ENCODE measurements at regions not wholly inside any gene's neighbourhood (a gene's known extent, or its start where the extent isn't known, plus 50 kb on each side); places are given as distances from the start of the nearest gene placed in this dataset.

DNA sequence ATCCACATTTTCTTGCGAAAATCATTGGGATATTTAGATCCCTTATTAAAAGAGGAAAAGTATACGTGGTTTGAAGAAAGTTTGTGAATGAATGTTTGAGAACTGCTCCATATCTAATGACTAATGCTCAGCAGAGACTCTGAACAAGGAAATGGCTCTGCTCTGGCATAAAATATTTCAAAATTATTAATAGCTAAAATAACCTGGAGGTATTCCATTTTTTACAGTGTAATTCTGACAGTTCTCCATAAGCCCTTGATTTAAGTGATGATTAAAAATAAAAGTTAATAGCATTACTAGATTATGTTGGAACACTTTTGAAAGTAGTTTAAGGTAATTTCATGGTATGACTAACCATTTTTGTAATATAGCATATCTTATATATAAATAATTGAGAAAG, 1276.9 kb upstream of the TENM3 start:
- no peak for DNase-seq (ENCODE audit: low read depth)
- H3K4me3 ChIP-seq (ENCODE audit: low read depth, low read length), result no peak overlapping the region
- TF ChIP-seq, protein P1, sequence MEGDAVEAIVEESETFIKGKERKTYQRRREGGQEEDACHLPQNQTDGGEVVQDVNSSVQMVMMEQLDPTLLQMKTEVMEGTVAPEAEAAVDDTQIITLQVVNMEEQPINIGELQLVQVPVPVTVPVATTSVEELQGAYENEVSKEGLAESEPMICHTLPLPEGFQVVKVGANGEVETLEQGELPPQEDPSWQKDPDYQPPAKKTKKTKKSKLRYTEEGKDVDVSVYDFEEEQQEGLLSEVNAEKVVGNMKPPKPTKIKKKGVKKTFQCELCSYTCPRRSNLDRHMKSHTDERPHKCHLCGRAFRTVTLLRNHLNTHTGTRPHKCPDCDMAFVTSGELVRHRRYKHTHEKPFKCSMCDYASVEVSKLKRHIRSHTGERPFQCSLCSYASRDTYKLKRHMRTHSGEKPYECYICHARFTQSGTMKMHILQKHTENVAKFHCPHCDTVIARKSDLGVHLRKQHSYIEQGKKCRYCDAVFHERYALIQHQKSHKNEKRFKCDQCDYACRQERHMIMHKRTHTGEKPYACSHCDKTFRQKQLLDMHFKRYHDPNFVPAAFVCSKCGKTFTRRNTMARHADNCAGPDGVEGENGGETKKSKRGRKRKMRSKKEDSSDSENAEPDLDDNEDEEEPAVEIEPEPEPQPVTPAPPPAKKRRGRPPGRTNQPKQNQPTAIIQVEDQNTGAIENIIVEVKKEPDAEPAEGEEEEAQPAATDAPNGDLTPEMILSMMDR (IDR thresholded peaks at IDR 0.05; ENCODE audit: control insufficient read depth, extremely low read depth, insufficient read depth), result no peak

DNA sequence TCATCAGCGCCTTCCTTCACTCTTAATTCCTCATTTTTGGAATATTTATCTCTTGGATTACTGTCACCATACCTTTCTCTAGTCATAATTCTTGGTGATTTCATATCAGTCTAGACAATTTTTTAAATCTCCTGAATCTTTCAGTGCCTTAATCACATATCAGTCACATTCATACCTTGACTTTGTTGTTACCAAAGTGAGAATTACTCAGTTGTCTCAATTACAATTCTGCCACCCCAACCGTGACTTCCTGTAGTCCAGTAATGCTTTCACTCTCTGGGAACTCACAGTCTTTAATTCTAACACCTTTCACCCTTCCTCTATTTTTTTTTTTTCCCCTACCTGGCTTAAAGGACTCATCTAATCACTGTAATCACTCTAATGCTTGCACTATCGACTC, 1275.3 kb upstream of the TENM3 start:
- DNase-seq (ENCODE audit: low read depth), result no peak
- TF ChIP-seq, protein P1 (IDR thresholded peaks at IDR 0.05; ENCODE audit: control insufficient read depth, extremely low read depth, insufficient read depth), result no peak

DNA sequence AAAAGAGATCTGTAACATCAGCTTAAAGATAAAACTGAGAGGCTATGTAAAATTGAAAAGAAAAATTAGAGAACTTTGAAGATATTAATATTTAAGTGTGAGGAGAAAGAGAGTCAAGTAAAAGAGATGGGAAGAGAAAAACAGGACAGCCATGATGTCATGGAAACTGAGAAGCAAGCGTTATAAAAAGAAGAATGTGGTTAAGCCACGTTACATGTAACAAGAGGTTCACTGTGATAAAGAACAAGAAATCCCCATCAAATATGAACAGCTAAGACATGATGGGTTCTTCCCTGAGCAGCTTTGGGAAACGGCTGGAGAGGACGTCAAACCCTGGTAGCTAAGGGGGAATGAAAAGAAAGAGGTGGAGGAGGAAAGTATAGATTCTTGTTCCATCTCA, 1269.3 kb upstream of the TENM3 start:
- TF ChIP-seq, protein P1 (IDR thresholded peaks at IDR 0.05; ENCODE audit: control insufficient read depth, extremely low read depth, insufficient read depth), result no peak
- no peak for DNase-seq (ENCODE audit: low read depth)
- H3K4me3 ChIP-seq (ENCODE audit: low read depth, low read length), result no peak overlapping the region

More for the DNA sequence above, 1275.3 kb upstream of the TENM3 start:
- no peak overlapping the region for H3K4me3 ChIP-seq (ENCODE audit: low read depth, low read length)

DNA sequence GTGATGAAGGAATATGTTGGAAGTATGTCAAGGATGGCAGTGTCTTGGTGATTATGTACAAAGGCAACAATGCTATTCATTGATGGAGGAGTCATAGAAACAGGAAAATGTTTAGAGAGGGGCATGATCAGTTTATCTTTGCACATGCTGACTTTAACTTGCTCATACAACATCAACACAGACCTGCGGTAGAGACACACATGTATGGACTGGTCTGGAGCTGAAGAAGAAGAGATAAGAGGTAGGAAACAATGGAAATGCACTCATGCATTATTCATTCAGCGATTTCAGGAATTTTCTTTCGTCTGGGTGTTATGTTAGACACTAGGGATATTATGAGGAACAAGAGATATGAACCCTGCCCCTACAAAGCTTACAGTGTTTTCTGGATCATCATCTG, 1252.3 kb upstream of the TENM3 start:
- DNase-seq (ENCODE audit: low read depth), result no peak
- TF ChIP-seq, protein P1 (IDR thresholded peaks at IDR 0.05; ENCODE audit: control insufficient read depth, extremely low read depth, insufficient read depth), result no peak

DNA sequence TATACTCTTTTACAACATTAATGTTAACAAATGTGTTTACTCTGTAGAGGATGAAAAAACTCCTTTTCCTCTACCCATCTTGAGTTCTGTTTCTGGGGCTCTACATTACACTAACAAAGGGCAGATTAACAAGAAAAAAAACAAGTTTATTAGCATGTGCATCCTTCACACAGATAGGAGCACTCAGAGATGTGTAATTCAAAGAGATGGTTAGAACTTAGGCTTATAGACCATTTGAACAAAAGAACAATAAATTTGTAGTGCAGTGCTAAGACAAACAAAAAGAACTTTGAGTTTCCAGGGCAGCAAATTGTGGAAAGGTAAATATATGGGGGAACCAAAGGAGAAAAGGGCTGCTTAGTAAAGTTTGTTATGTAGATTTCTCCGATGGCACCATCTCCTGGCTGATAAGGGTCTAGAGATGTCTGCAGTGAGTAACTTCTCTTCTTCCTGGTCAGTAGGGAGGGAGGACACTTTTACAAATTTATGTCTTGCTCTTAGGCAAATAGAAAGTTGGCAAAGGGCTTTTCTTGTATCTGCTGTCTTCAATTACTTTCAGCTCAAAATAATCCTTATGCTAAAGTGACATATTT, 1249.9 kb upstream of the TENM3 start:
- TF ChIP-seq, protein P1 (IDR thresholded peaks at IDR 0.05; ENCODE audit: control insufficient read depth, extremely low read depth, insufficient read depth), result no peak
- DNase-seq (ENCODE audit: low read depth), result no peak

More for the DNA sequence above, 1252.3 kb upstream of the TENM3 start:
- no peak overlapping the region for H3K4me3 ChIP-seq (ENCODE audit: low read depth, low read length)

DNA sequence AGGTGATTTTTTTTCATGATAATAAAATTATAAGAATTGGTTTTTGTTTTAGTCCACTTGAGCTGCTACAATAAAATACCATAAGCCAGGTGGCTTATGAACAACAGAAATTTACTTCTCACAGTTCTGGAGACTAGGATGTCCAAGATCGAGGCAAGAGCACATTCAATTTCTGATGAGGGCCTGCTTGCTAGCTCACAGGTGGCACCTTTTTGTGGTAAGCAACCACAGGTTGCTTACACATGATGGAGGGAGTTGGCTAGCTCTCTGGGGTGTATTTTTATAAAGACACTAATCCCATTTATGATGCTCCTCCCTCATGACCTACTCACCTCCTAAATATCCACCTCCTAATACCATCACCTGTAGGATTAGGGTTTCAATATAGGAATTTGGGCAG, 1248.5 kb upstream of the TENM3 start:
- TF ChIP-seq, protein P1 (IDR thresholded peaks at IDR 0.05; ENCODE audit: control insufficient read depth, extremely low read depth, insufficient read depth), result no peak
- no peak overlapping the region for H3K4me3 ChIP-seq (ENCODE audit: low read depth, low read length)
- DNase-seq (ENCODE audit: low read depth), result no peak

More for the DNA sequence above, 1249.9 kb upstream of the TENM3 start:
- no peak overlapping the region for H3K4me3 ChIP-seq (ENCODE audit: low read depth, low read length)

DNA sequence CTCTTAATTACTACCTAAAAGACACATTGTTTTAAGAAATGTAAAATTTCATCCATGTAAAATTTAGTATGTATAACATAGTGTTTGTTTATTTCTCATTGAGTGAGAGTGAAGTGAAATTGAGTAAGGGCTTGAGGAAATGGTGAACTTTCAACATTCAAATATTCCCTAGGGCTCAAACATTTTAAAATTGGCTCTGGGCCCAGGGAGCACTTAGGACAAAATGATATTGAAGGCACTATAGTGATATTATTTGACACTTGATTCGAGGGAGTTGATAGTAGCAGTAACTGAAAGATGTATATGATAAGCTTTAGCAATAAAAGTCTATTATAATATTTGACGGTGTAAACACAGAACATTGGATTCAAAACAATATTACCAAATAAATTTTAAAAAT, 1244.0 kb upstream of the TENM3 start:
- DNase-seq (ENCODE audit: low read depth), result no peak
- TF ChIP-seq, protein P1 (IDR thresholded peaks at IDR 0.05; ENCODE audit: control insufficient read depth, extremely low read depth, insufficient read depth), result no peak
- H3K4me3 ChIP-seq (ENCODE audit: low read depth, low read length), result no peak overlapping the region

Measured in LNCaP clone FGC (cell line).